NB4 (cell line): ENCODE measurements at regions not wholly inside any gene's neighbourhood (a gene's known extent, or its start where the extent isn't known, plus 50 kb on each side); places are given as distances from the start of the nearest gene placed in this dataset.

Experiments used
- DNase-seq: peaks from one replicate; pipeline ENCODE4 v3.0.0; 2010; ENCODE audit warnings: low read depth
- H3K4me3 ChIP-seq: one replicate; pipeline ENCODE4 v1.5.1; 2011; ENCODE audit warnings: mild to moderate bottlenecking, low read depth, low read length, moderate library complexity
- CTCF ChIP-seq: IDR thresholded peaks from one replicate; pipeline ENCODE4 v1.5.1; 2012; ENCODE audit warnings: low read depth, low read length
- MAX ChIP-seq: IDR thresholded peaks from 2 replicates; pipeline ENCODE4 v1.6.1; 2011; ENCODE audit warnings: low read depth, low read length
- MYC ChIP-seq: IDR thresholded peaks from 2 replicates; pipeline ENCODE4 v1.6.1; 2011; ENCODE audit warnings: low read depth, low read length
- POLR2A ChIP-seq: IDR thresholded peaks from 2 replicates; pipeline ENCODE4 v1.6.1; 2011; ENCODE audit warnings: mild to moderate bottlenecking; ENCODE audit not compliant: insufficient read length; ENCODE audit errors: extremely low read depth

- no peak for DNase-seq
- TF ChIP-seq MAX (no peak), MYC (no peak), POLR2A (no peak), CTCF (no peak)
- no peak overlapping the region for H3K4me3 ChIP-seq
Observed at GRCh38 chr7:17071866-17072265, 190.1 kb upstream of the AGR3 start.

- TF ChIP-seq MAX (no peak), MYC (no peak), CTCF (no peak), POLR2A (no peak)
- H3K4me3 ChIP-seq = no peak overlapping the region
- no peak for DNase-seq
Observed at GRCh38 chr7:17075601-17076255, 193.9 kb upstream of the AGR3 start.

GRCh38 chr7:17078298-17078697, 196.5 kb upstream of the AGR3 start:
- no peak for TF ChIP-seq MYC
- TF ChIP-seq POLR2A = no peak
- no peak for TF ChIP-seq CTCF
- no peak for TF ChIP-seq MAX
- DNase-seq = no peak
- no peak overlapping the region for H3K4me3 ChIP-seq

- DNase-seq = no peak
- no peak for TF ChIP-seq CTCF
- TF ChIP-seq MAX = no peak
- no peak for TF ChIP-seq MYC
- TF ChIP-seq POLR2A = no peak
- H3K4me3 ChIP-seq = no peak overlapping the region
Observed at GRCh38 chr7:17083392-17084165, 201.8 kb upstream of the AGR3 start.

GRCh38 chr7:17084166-17084475, 202.3 kb upstream of the AGR3 start:
- no peak overlapping the region for H3K4me3 ChIP-seq
- no peak for DNase-seq
- no peak for TF ChIP-seq CTCF
- TF ChIP-seq POLR2A = no peak
- no peak for TF ChIP-seq MYC
- no peak for TF ChIP-seq MAX

- no peak for DNase-seq
- no peak for TF ChIP-seq POLR2A
- no peak for TF ChIP-seq MAX
- TF ChIP-seq CTCF = no peak
- TF ChIP-seq MYC = no peak
- H3K4me3 ChIP-seq = no peak overlapping the region
Observed at GRCh38 chr7:17085186-17085585, 203.4 kb upstream of the AGR3 start.
